PC-9 (cell line): ENCODE measurements at regions not wholly inside any gene's neighbourhood (a gene's known extent, or its start where the extent isn't known, plus 50 kb on each side); places are given as distances from the start of the nearest gene placed in this dataset.
"Not testable (repeated sequence)": the region's sequence is repeated elsewhere in the genome, so short reads cannot be mapped to it uniquely, and the experiment has no call there.

Experiments
- BruUV-seq: library from RNA; stranded (reverse); fragments of 400-500 nt; replicated peaks from 2 replicates; lab custom pipeline; 2021; lab: Mats Ljungman, UMichigan
- CTCF ChIA-PET: fragments of 300-600 bp; sonication (Branson Sonifier 250); formaldehyde crosslinking; loops from one replicate; lab custom pipeline; 2022; ENCODE audit warnings: antibody characterized with exemption; lab: Charles Lee
- POLR2A ChIA-PET: fragments of 300-600 bp; sonication (Branson Sonifier 250); formaldehyde crosslinking; loops from one replicate; lab custom pipeline; 2022; ENCODE audit warnings: antibody characterized with exemption; ENCODE audit not compliant: unreplicated experiment; lab: Charles Lee
- DNase-seq, 2 experiments: peaks; one replicate each; pipeline versions ENCODE4 v3.0.0 to v3.0.0-alpha.2; 2015 to 2022; ENCODE audit warnings: mixed read lengths in 1 of 2
- H2AFZ ChIP-seq: fragments of 200-600 bp; sonication (generic); 2 replicates; pipeline ENCODE4 v1.8.1; 2017; ENCODE audit warnings: antibody characterized with exemption
- H3F3A ChIP-seq: fragments of 200-600 bp; sonication (generic); 2 replicates; pipeline ENCODE4 v1.8.1; 2017; ENCODE audit warnings: antibody characterized with exemption, mild to moderate bottlenecking, low read depth; ENCODE audit not compliant: insufficient read depth
- H3K27ac ChIP-seq: fragments of 200-600 bp; sonication (generic); 2 replicates; pipeline ENCODE4 v1.6.1; 2016; ENCODE audit warnings: mixed run types
- H3K27me3 ChIP-seq: fragments of 200-600 bp; sonication (generic); 2 replicates; pipeline ENCODE4 v1.6.1; 2016; ENCODE audit warnings: low read depth, mixed run types; ENCODE audit not compliant: insufficient read depth
- H3K36me3 ChIP-seq: fragments of 200-600 bp; sonication (generic); 2 replicates; pipeline ENCODE4 v1.6.1; 2016; ENCODE audit warnings: low read depth, mixed run types
- H3K4me1 ChIP-seq: fragments of 200-600 bp; sonication (generic); replicated peaks from 2 replicates; pipeline ENCODE4 v1.6.1; 2016; ENCODE audit warnings: mixed run types; ENCODE audit not compliant: insufficient read depth
- H3K4me2 ChIP-seq: fragments of 200-600 bp; sonication (generic); 2 replicates; pipeline ENCODE4 v1.6.1; 2017; ENCODE audit warnings: mixed run types
- H3K4me3 ChIP-seq: fragments of 200-600 bp; sonication (generic); 2 replicates; pipeline ENCODE4 v1.6.1; 2016; ENCODE audit warnings: mixed run types
- H3K79me2 ChIP-seq: fragments of 200-600 bp; sonication (generic); 2 replicates; pipeline ENCODE4 v1.6.1; 2017; ENCODE audit warnings: low read depth, mixed run types
- H3K9me2 ChIP-seq: fragments of 200-600 bp; sonication (generic); 2 replicates; pipeline ENCODE4 v1.8.1; 2017; ENCODE audit warnings: mild to moderate bottlenecking; ENCODE audit not compliant: insufficient read depth
- H3K9me3 ChIP-seq: fragments of 200-600 bp; sonication (generic); 2 replicates; pipeline ENCODE4 v1.8.1; 2016; ENCODE audit warnings: low read depth; ENCODE audit not compliant: insufficient read depth
- H4K20me1 ChIP-seq: fragments of 200-600 bp; sonication (generic); 2 replicates; pipeline ENCODE4 v1.8.1; 2017; ENCODE audit not compliant: insufficient read depth
- CTCF ChIP-seq: fragments of 200-600 bp; sonication (generic); conservative IDR thresholded peaks from 2 replicates; pipeline ENCODE4 v1.6.1; 2017; ENCODE audit warnings: mixed run types, antibody characterized with exemption, mild to moderate bottlenecking, moderate library complexity
- EZH2 ChIP-seq: fragments of 200-600 bp; sonication (generic); IDR thresholded peaks from 2 replicates; pipeline ENCODE4 v1.8.0; 2017; ENCODE audit warnings: antibody characterized with exemption, low read depth
- intact Hi-C: fragments of 100-400 bp; cut with micrococcal nuclease; formaldehyde crosslinking; loops from one replicate; pipeline ENCODE4 v1.10.0; 2022; ENCODE audit not compliant: unreplicated experiment

- H4K20me1 ChIP-seq, result no peaks in the 10 kb centered on the region
- POLR2A ChIA-PET, result no interaction called here
- DNase-seq, result no peak
- no peaks in the 10 kb centered on the region for H3K9me2 ChIP-seq
- no peak overlapping the region for H3K4me3 ChIP-seq
- H3K9me3 ChIP-seq, result no peaks in the 10 kb centered on the region
- no peak overlapping the region for H2AFZ ChIP-seq
- no peak overlapping the region for H3K4me2 ChIP-seq
- CTCF ChIA-PET, result no interaction called here
- H3K27ac ChIP-seq, result no peak overlapping the region
- H3K36me3 ChIP-seq, result no peaks in the 10 kb centered on the region
- intact Hi-C loops, result no loop called here
- BruUV-seq, result no TSS peak
- H3K4me1 ChIP-seq, result no peaks in the 10 kb centered on the region
- H3K79me2 ChIP-seq, result no peaks in the 10 kb centered on the region
- peaks cover 83% of the 10 kb centered on the region for H3K27me3 ChIP-seq
- H3F3A ChIP-seq, result no peaks in the 10 kb centered on the region
- TF ChIP-seq CTCF (no peak), EZH2 (no peak)
Observed at GRCh38 chr20:51275181-51275580, 252.3 kb upstream of the KCNG1 start.

GRCh38 chr20:51272401-51272800 lies 249.5 kb upstream of the KCNG1 start:
- DNase-seq, result no peak
- no peaks in the 10 kb centered on the region for H3K4me1 ChIP-seq
- H3F3A ChIP-seq, result no peaks in the 10 kb centered on the region
- no peak overlapping the region for H3K4me3 ChIP-seq
- H3K4me2 ChIP-seq, result no peak overlapping the region
- intact Hi-C loops, result no loop called here
- TF ChIP-seq CTCF, result no peak
- no peak for TF ChIP-seq EZH2
- no peaks in the 10 kb centered on the region for H4K20me1 ChIP-seq
- no peak overlapping the region for H2AFZ ChIP-seq
- no peaks in the 10 kb centered on the region for H3K79me2 ChIP-seq
- CTCF ChIA-PET, result no interaction called here
- peaks cover 80% of the 10 kb centered on the region for H3K27me3 ChIP-seq
- H3K27ac ChIP-seq, result no peak overlapping the region
- POLR2A ChIA-PET, result no interaction called here
- no peaks in the 10 kb centered on the region for H3K9me3 ChIP-seq
- no peaks in the 10 kb centered on the region for H3K9me2 ChIP-seq
- H3K36me3 ChIP-seq, result no peaks in the 10 kb centered on the region
- BruUV-seq, result no TSS peak

- Histone ChIP-seq H2AFZ (no peak overlapping the region), H3K27me3 (peaks cover 76% of the 10 kb centered on the region), H3K4me1 (no peaks in the 10 kb centered on the region), H3K9me3 (no peaks in the 10 kb centered on the region), H3K27ac (no peak overlapping the region), H3F3A (no peaks in the 10 kb centered on the region), H3K4me2 (no peak overlapping the region), H3K79me2 (no peaks in the 10 kb centered on the region), H3K9me2 (no peaks in the 10 kb centered on the region), H3K36me3 (no peaks in the 10 kb centered on the region), H3K4me3 (no peak overlapping the region), H4K20me1 (no peaks in the 10 kb centered on the region)
- POLR2A ChIA-PET, result no interaction called here
- TF ChIP-seq CTCF (no peak), EZH2 (no peak)
- CTCF ChIA-PET, result interaction anchor here (0.6 kb wide), 1 partner anchor 287 kb away, joined by 4 read pairs; no protein-coding TSS in a partner anchor
- no peak for DNase-seq
- intact Hi-C loops, result no loop called here
- BruUV-seq, result no TSS peak
Observed at GRCh38 chr20:51271931-51272330, 249.0 kb upstream of the KCNG1 start.

GRCh38 chr20:51271289-51271688 lies 248.4 kb upstream of the KCNG1 start:
- H3K4me3 ChIP-seq, H3K4me2 ChIP-seq, H3K9me2 ChIP-seq, H3K36me3 ChIP-seq, H4K20me1 ChIP-seq, intact Hi-C loops, H3K27ac ChIP-seq, H3K4me1 ChIP-seq, H3K79me2 ChIP-seq, H3K9me3 ChIP-seq, DNase-seq, H3F3A ChIP-seq, POLR2A ChIA-PET, H2AFZ ChIP-seq, BruUV-seq: not testable (repeated sequence)
- CTCF ChIA-PET, result interaction anchor here (0.6 kb wide), 1 partner anchor 286 kb away, joined by 4 read pairs; no protein-coding TSS in a partner anchor
- peaks cover 76% of the 10 kb centered on the region for H3K27me3 ChIP-seq
